ENCODE measurements at regions not wholly inside any gene's neighbourhood (a gene's known extent, or its start where the extent isn't known, plus 50 kb on each side); places are given as distances from the start of the nearest gene placed in this dataset.

DNA sequence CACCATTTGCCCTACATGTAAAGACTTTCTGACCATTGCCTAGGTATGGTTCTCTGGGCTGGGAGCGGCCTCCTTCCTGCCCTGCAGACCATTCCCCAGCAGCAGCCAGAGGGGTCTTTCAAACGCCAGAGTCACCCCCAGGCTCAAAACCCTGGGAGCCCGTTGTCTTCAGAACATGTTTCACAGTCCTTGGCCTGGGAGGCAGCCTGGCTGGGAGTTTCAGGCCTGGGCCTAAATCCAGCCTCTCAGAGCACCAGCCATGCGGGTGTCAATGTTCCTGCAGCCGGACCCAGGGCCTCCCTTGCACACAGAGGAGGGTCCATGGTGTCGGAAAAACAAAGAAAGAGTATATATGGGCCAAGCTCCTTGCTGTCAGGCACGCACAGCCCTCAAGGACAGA lies 145.2 kb upstream of the FOXD4L5 start:
- TF ChIP-seq, protein P1, sequence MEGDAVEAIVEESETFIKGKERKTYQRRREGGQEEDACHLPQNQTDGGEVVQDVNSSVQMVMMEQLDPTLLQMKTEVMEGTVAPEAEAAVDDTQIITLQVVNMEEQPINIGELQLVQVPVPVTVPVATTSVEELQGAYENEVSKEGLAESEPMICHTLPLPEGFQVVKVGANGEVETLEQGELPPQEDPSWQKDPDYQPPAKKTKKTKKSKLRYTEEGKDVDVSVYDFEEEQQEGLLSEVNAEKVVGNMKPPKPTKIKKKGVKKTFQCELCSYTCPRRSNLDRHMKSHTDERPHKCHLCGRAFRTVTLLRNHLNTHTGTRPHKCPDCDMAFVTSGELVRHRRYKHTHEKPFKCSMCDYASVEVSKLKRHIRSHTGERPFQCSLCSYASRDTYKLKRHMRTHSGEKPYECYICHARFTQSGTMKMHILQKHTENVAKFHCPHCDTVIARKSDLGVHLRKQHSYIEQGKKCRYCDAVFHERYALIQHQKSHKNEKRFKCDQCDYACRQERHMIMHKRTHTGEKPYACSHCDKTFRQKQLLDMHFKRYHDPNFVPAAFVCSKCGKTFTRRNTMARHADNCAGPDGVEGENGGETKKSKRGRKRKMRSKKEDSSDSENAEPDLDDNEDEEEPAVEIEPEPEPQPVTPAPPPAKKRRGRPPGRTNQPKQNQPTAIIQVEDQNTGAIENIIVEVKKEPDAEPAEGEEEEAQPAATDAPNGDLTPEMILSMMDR (IDR thresholded peaks at IDR 0.05), result no peak
- no peak for TF ChIP-seq POLR2A (IDR thresholded peaks at IDR 0.05)

Measured in esophagus squamous epithelium (tissue), 4 donors.